Suprapubic skin (tissue), 4 donors: ENCODE measurements at regions not wholly inside any gene's neighbourhood (a gene's known extent, or its start where the extent isn't known, plus 50 kb on each side); places are given as distances from the start of the nearest gene placed in this dataset.
A peak's percentile ranks its signal among the peaks of the same experiment; 100 is the strongest.

Experiments
- DNase-seq, 2 donors: peaks; one replicate each; pipeline ENCODE4 v3.0.0-alpha.2; 2019; ENCODE audit warnings: low spot score in 2 of 2
- H3K27ac ChIP-seq: fragments of 200-600 bp; sonication (generic); one replicate; pipeline ENCODE4 v1.5.1; 2019
- H3K27me3 ChIP-seq: fragments of 200-600 bp; sonication (generic); one replicate; pipeline ENCODE4 v1.5.1; 2019
- H3K36me3 ChIP-seq: fragments of 200-600 bp; sonication (generic); one replicate; pipeline ENCODE4 v1.5.1; 2019
- H3K4me1 ChIP-seq: fragments of 200-600 bp; sonication (generic); one replicate; pipeline ENCODE4 v1.5.1; 2019
- H3K4me3 ChIP-seq: fragments of 200-600 bp; sonication (generic); one replicate; pipeline ENCODE4 v1.5.1; 2019; ENCODE audit warnings: mild to moderate bottlenecking
- H3K9me3 ChIP-seq: fragments of 200-600 bp; sonication (generic); one replicate; pipeline ENCODE4 v1.5.1; 2019
- CTCF ChIP-seq, 2 donors: fragments of 200-600 bp in 1 of 2; fragments of 450-650 bp in 1 of 2; sonication (generic) in 1 of 2; IDR thresholded peaks; one replicate each; pipeline ENCODE4 v1.5.1; 2016 to 2019; ENCODE audit warnings: antibody characterized with exemption in 2 of 2, mild to moderate bottlenecking in 1 of 2, moderate library complexity in 1 of 2
- EP300 ChIP-seq: sonication (generic); formaldehyde crosslinking; IDR thresholded peaks from one replicate; pipeline ENCODE4 v1.6.1; 2017; ENCODE audit warnings: antibody characterized with exemption
- POLR2A ChIP-seq, 2 donors: fragments of 450-650 bp; IDR thresholded peaks; one replicate each; pipeline ENCODE4 v1.6.1; 2017; ENCODE audit warnings: antibody characterized with exemption in 2 of 2, mild to moderate bottlenecking in 2 of 2, moderate library complexity in 2 of 2
- POLR2AphosphoS5 ChIP-seq, 3 donors: sonication (generic); formaldehyde crosslinking; IDR thresholded peaks; one replicate each; pipeline ENCODE4 v1.6.1; 2017; ENCODE audit warnings: antibody characterized with exemption in 3 of 3
- WGBS: methylation state at CpG from one replicate; pipeline ENCODE4 v1.1.5; 2018; 5-methylcytosine and 5-hydroxymethylcytosine counted together

GRCh38 chrX:73270753-73271152 is 56.1 kb upstream of the NAP1L2 start:
- 74% methylated on average over 2 of the region's 2 CpGs for WGBS
- Histone ChIP-seq H3K27me3 (no peaks in the 10 kb centered on the region), H3K27ac (no peak overlapping the region), H3K4me3 (no peak overlapping the region), H3K4me1 (peaks cover 8% of the 10 kb centered on the region), H3K36me3 (no peaks in the 10 kb centered on the region), H3K9me3 (no peaks in the 10 kb centered on the region)
- DNase-seq, result no peak
- TF ChIP-seq EP300 (no peak), CTCF (IDR thresholded peaks at IDR 0.05) (no peak), POLR2A (IDR thresholded peaks at IDR 0.05) (no peak), POLR2AphosphoS5 (IDR thresholded peaks at IDR 0.05) (no peak)

- Histone ChIP-seq H3K9me3 (no peaks in the 10 kb centered on the region), H3K36me3 (no peaks in the 10 kb centered on the region), H3K4me1 (peaks cover 8% of the 10 kb centered on the region), H3K27me3 (no peaks in the 10 kb centered on the region), H3K27ac (peak overlapping the region; percentile 60), H3K4me3 (no peak overlapping the region)
- TF ChIP-seq POLR2A (IDR thresholded peaks at IDR 0.05), result no peak
- TF ChIP-seq POLR2AphosphoS5 (IDR thresholded peaks at IDR 0.05), result no peak
- TF ChIP-seq EP300, result no peak
- 71% methylated on average over 1 of the region's 1 CpG for WGBS
- DNase-seq, result no peak
Measured at GRCh38 chrX:73268463-73268862, 53.8 kb upstream of the NAP1L2 start.

- TF ChIP-seq POLR2A (IDR thresholded peaks at IDR 0.05) (no peak), CTCF (IDR thresholded peaks at IDR 0.05) (no peak), EP300 (no peak), POLR2AphosphoS5 (IDR thresholded peaks at IDR 0.05) (no peak)
- DNase-seq, result no peak
- Histone ChIP-seq H3K9me3 (no peaks in the 10 kb centered on the region), H3K4me3 (no peak overlapping the region), H3K27ac (peak overlapping the region; percentile 60), H3K27me3 (no peaks in the 10 kb centered on the region), H3K4me1 (peaks cover 8% of the 10 kb centered on the region), H3K36me3 (no peaks in the 10 kb centered on the region)
Measured at GRCh38 chrX:73267979-73268378, 53.3 kb upstream of the NAP1L2 start.

GRCh38 chrX:73267206-73267605 is 52.6 kb upstream of the NAP1L2 start:
- Histone ChIP-seq H3K27ac (no peak overlapping the region), H3K36me3 (no peaks in the 10 kb centered on the region), H3K4me3 (no peak overlapping the region), H3K4me1 (peaks cover 8% of the 10 kb centered on the region), H3K27me3 (no peaks in the 10 kb centered on the region), H3K9me3 (no peaks in the 10 kb centered on the region)
- DNase-seq, result no peak
- TF ChIP-seq POLR2A (IDR thresholded peaks at IDR 0.05) (no peak), CTCF (IDR thresholded peaks at IDR 0.05) (no peak), POLR2AphosphoS5 (IDR thresholded peaks at IDR 0.05) (no peak), EP300 (no peak)

GRCh38 chrX:73266766-73267165 is 52.1 kb upstream of the NAP1L2 start:
- TF ChIP-seq POLR2A (IDR thresholded peaks at IDR 0.05) (no peak), CTCF (IDR thresholded peaks at IDR 0.05) (no peak), POLR2AphosphoS5 (IDR thresholded peaks at IDR 0.05) (no peak), EP300 (no peak)
- H3K4me1 ChIP-seq, result peaks cover 8% of the 10 kb centered on the region
- WGBS, result 48% methylated on average over 2 of the region's 2 CpGs

More at GRCh38 chrX:73266766-73267165, 52.1 kb upstream of the NAP1L2 start:
- no peaks in the 10 kb centered on the region for H3K27me3 ChIP-seq
- H3K27ac ChIP-seq, result no peak overlapping the region
- DNase-seq, result no peak
- H3K36me3 ChIP-seq, result no peaks in the 10 kb centered on the region
- H3K4me3 ChIP-seq, result no peak overlapping the region
- no peaks in the 10 kb centered on the region for H3K9me3 ChIP-seq
